ENCODE measurements at regions not wholly inside any gene's neighbourhood (a gene's known extent, or its start where the extent isn't known, plus 50 kb on each side); places are given as distances from the start of the nearest gene placed in this dataset.

DNA sequence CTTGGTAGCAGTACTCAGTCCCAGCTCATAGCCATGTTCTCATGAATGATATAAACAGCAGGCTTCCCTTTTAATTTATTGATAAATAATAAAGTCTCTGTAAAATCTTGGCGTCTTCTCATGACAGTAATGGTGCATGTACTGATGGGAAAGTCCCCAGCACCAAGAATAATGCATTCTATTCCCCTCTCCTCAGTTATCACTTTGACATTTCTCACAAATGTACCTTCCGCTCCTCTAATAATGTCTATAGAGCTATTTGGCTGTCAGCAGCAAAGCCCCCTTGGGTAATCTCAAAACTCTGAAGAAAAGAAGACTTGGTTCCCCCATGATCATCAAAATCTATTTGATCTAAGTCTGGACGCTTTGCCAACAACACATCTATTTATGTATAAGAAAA is 185.0 kb upstream of the SPTLC3 start:
- intact Hi-C loops (cut with micrococcal nuclease): no loop called here
- Mint-ChIP-seq H3K36me3 (no peaks in the 10 kb centered on the region), H3K27ac (no peak overlapping the region), H3K9me3 (peaks cover 0 to 3% (median 2%) of the 10 kb centered on the region in 7 donors), H3K27me3 (ENCODE audit: low read depth in 3 of 3) (peaks cover 0 to 3% (median 0%) of the 10 kb centered on the region in 3 donors), H3K4me1 (no peaks in the 10 kb centered on the region), H3K4me3 (no peak overlapping the region)
- H3K36me3 ChIP-seq (replicated peaks in 1 of 2; ENCODE audit: control insufficient read depth in 1 of 2, insufficient read depth in 2 of 2, low read length in 2 of 2): no peaks in the 10 kb centered on the region
- H3K79me2 ChIP-seq (ENCODE audit: insufficient read depth, low read length): no peaks in the 10 kb centered on the region
- H3K27me3 ChIP-seq (ENCODE audit: control insufficient read depth in 2 of 2, insufficient read depth in 2 of 2, low read length in 2 of 2): no peaks in the 10 kb centered on the region
- no peak for TF ChIP-seq CTCF (IDR thresholded peaks at IDR 0.05)
- no peak overlapping the region for H3K4me2 ChIP-seq (replicated peaks; ENCODE audit: extremely low read depth, low read length, poor library complexity, severe bottlenecking)
- H3K4me3 ChIP-seq (replicated peaks in 1 of 3; ENCODE audit: low read depth in 2 of 3, low read length in 3 of 3): no peak overlapping the region
- H4K20me1 ChIP-seq (ENCODE audit: insufficient read depth, low read length): no peaks in the 10 kb centered on the region
- H3K4me1 ChIP-seq (ENCODE audit: control insufficient read depth in 1 of 2, insufficient read depth in 2 of 2, low read length in 2 of 2): no peaks in the 10 kb centered on the region
- WGBS (ENCODE audit: insufficient coverage): no CpG with 5 or more reads among the region's 3 CpGs
- DNase-seq: no peak
- no peak overlapping the region for H3K9ac ChIP-seq (ENCODE audit: insufficient read depth, low read length, poor library complexity, severe bottlenecking)
- no peak overlapping the region for H3K27ac ChIP-seq (ENCODE audit: low read depth in 1 of 2, low read length in 2 of 2)
- H3K9me3 ChIP-seq (replicated peaks in 1 of 2; ENCODE audit: control insufficient read depth in 1 of 2, insufficient read depth in 1 of 2, low read length in 2 of 2): peaks cover 0 to 3% of the 10 kb centered on the region in 2 donors
- H2AFZ ChIP-seq (ENCODE audit: insufficient read depth, low read depth, low read length, poor library complexity, severe bottlenecking): no peak overlapping the region

DNA sequence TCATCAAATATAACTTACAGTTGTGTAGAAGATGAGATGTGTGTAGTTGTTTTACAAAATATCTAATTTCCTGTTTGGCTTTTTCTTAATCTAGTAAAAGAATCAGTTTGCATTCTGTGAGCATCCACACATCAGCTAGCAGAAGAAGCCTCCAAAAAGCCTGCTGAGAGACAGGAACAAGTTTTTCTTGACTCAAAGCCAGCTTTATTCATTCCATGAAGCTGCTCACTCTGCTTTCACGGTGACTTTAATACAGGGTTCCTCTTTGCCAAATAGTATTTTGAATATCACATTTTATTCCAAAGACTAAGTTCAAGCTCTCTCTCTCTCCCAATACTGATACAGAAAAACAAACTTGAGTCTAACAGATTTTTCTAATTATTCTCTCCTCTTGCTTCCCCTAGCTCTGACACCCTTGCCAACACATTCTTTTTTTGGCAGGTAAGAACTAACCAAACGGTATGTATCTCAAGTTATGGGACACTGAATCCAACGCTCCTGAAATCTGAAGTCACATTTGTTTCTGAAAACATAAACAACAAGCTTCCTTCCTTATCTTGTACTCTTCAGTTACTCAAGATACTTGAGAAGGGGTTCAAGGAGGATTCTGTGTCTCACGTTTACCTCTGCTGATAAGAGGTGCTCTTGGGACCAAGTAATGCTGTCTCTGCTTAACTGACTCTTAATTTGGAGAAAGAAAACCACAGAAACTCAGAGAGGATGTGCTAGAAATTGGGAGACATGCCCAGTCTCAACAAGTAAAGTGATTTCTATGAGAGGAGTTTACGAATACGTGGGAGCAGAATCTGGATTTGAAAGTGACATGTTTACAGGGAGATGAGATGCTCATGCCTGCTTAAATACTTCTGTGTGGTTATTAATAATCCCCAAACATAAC is 184.2 kb upstream of the SPTLC3 start:
- Histone ChIP-seq H3K36me3 (replicated peaks in 1 of 2; ENCODE audit: control insufficient read depth in 1 of 2, insufficient read depth in 2 of 2, low read length in 2 of 2) (no peaks in the 10 kb centered on the region), H4K20me1 (ENCODE audit: insufficient read depth, low read length) (no peaks in the 10 kb centered on the region), H2AFZ (ENCODE audit: insufficient read depth, low read depth, low read length, poor library complexity, severe bottlenecking) (no peak overlapping the region), H3K27ac (ENCODE audit: low read depth in 1 of 2, low read length in 2 of 2) (no peak overlapping the region), H3K27me3 (ENCODE audit: control insufficient read depth in 2 of 2, insufficient read depth in 2 of 2, low read length in 2 of 2) (no peaks in the 10 kb centered on the region), H3K79me2 (ENCODE audit: insufficient read depth, low read length) (no peaks in the 10 kb centered on the region), H3K4me3 (replicated peaks in 1 of 3; ENCODE audit: low read depth in 2 of 3, low read length in 3 of 3) (no peak overlapping the region), H3K9ac (ENCODE audit: insufficient read depth, low read length, poor library complexity, severe bottlenecking) (no peak overlapping the region), H3K9me3 (replicated peaks in 1 of 2; ENCODE audit: control insufficient read depth in 1 of 2, insufficient read depth in 1 of 2, low read length in 2 of 2) (peaks cover 0 to 3% of the 10 kb centered on the region in 2 donors), H3K4me1 (ENCODE audit: control insufficient read depth in 1 of 2, insufficient read depth in 2 of 2, low read length in 2 of 2) (no peaks in the 10 kb centered on the region), H3K4me2 (replicated peaks; ENCODE audit: extremely low read depth, low read length, poor library complexity, severe bottlenecking) (no peak overlapping the region)
- Mint-ChIP-seq H3K27me3 (ENCODE audit: low read depth in 3 of 3) (no peaks in the 10 kb centered on the region), H3K9me3 (peaks cover 0 to 3% (median 2%) of the 10 kb centered on the region in 7 donors), H3K27ac (no peak overlapping the region), H3K4me3 (no peak overlapping the region), H3K36me3 (no peaks in the 10 kb centered on the region), H3K4me1 (no peaks in the 10 kb centered on the region)
- TF ChIP-seq CTCF (IDR thresholded peaks at IDR 0.05): no peak
- no peak for DNase-seq
- intact Hi-C loops (cut with micrococcal nuclease): no loop called here
- 60% methylated on average over 1 of the region's 6 CpGs for WGBS (ENCODE audit: insufficient coverage)

Data from CD14-positive monocyte (primary cell).